ENCODE measurements at regions not wholly inside any gene's neighbourhood (a gene's known extent, or its start where the extent isn't known, plus 50 kb on each side); places are given as distances from the start of the nearest gene placed in this dataset.

GRCh38 chr15:88323976-88324740, 67.6 kb upstream of the NTRK3 start:
- POLR2A ChIA-PET = no interaction called here
- CTCF ChIA-PET = no interaction called here

GRCh38 chr15:88323468-88323867, 66.9 kb upstream of the NTRK3 start:
- CTCF ChIA-PET = no interaction called here
- POLR2A ChIA-PET = no interaction called here

GRCh38 chr15:88322461-88322860, 65.9 kb upstream of the NTRK3 start:
- POLR2A ChIA-PET = no interaction called here
- CTCF ChIA-PET = no interaction called here

GRCh38 chr15:88321271-88321670, 64.7 kb upstream of the NTRK3 start:
- CTCF ChIA-PET = interaction anchor here (1.4 kb wide), 1 partner anchor 130 kb away, joined by 6 read pairs; no protein-coding TSS in a partner anchor
- POLR2A ChIA-PET = no interaction called here

- ChIA-PET CTCF (no interaction called here), POLR2A (no interaction called here)
Measured at GRCh38 chr15:88316586-88316985, 60.0 kb upstream of the NTRK3 start.

GRCh38 chr15:88315221-88315878, 58.8 kb upstream of the NTRK3 start:
- CTCF ChIA-PET = no interaction called here
- POLR2A ChIA-PET = no interaction called here

GRCh38 chr15:88312941-88313579, 56.5 kb upstream of the NTRK3 start:
- CTCF ChIA-PET = no interaction called here
- POLR2A ChIA-PET = no interaction called here

GRCh38 chr15:88309363-88309762, 52.8 kb upstream of the NTRK3 start:
- ChIA-PET CTCF (no interaction called here), POLR2A (no interaction called here)

- POLR2A ChIA-PET = no interaction called here
- CTCF ChIA-PET = no interaction called here
Measured at GRCh38 chr15:88307344-88307743, 50.8 kb upstream of the NTRK3 start.

Data from activated CD8-positive, alpha-beta memory T cell treated with anti-CD3 and anti-CD28 coated beads for 36 hours (primary cell).